ENCODE measurements at regions not wholly inside any gene's neighbourhood (a gene's known extent, or its start where the extent isn't known, plus 50 kb on each side); places are given as distances from the start of the nearest gene placed in this dataset.

GRCh38 chr5:50963971-50964745 lies 297.7 kb downstream of the PARP8 start:
- TF ChIP-seq POLR2A (IDR thresholded peaks at IDR 0.05) (no peak), CTCF (IDR thresholded peaks at IDR 0.05) (no peak)
